ENCODE measurements at regions not wholly inside any gene's neighbourhood (a gene's known extent, or its start where the extent isn't known, plus 50 kb on each side); places are given as distances from the start of the nearest gene placed in this dataset.
"Not testable (repeated sequence)": the region's sequence is repeated elsewhere in the genome, so short reads cannot be mapped to it uniquely, and the experiment has no call there.

DNA sequence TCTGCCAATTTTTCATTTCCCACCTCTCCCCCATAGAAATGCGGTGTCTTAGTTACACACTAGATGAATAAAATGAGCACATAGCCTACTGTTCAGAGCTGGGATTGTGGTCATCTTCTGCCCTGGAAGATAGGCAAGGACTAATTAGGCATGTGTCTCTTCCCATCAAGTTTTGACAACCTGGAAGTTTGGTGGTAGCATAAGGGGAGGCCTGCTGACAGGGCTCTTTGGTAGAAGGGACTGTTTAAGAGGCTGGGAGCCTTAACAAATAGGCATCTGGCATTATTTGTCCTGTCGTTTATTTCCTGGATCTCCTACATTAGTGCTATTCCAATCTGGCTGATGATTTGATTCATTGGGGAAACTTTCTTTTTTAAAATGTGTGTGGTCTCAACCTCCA, 512.3 kb downstream of the ZNF385D start:
- no peak for DNase-seq (ENCODE audit: low read depth in 2 of 2)

DNA sequence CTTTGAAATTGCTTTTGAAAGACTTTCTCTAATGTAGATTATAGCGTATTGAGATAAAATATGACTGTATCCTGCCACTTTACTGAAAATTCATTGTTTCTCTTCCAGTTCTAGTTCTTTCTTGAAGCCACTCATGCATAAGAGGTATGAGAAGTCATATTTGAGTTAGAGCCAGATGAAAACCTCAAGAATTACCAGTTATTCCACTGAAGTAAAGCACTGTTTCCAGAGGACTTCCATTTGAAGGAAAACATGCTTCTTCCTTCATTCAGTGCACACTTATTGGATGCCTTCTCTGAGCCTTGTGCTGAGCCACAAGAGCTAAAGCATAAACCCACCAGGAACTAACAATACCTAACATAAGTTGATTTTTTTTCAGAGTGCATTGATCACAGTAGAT, 513.4 kb downstream of the ZNF385D start:
- no peak for DNase-seq (ENCODE audit: low read depth in 2 of 2)

DNA sequence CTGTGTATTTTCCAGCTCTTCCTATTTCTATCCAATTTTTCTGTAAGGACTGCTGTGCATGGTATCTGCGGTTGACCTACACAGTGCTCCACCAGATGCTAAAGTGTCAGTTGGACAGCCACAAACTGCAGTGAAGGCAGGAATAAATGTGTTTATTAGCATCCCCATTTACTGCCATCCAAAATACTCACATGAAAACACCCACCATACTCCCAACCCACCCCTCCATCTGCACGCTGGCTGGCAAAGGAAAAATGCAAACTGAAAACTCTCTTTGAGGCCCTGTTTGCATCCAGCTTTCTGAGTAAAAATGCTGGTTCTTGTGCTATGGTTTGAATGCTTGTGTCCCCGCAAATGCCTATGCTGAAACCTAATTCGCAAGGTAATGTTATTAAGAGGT, 515.5 kb downstream of the ZNF385D start:
- no peak for DNase-seq (ENCODE audit: low read depth in 2 of 2)

DNA sequence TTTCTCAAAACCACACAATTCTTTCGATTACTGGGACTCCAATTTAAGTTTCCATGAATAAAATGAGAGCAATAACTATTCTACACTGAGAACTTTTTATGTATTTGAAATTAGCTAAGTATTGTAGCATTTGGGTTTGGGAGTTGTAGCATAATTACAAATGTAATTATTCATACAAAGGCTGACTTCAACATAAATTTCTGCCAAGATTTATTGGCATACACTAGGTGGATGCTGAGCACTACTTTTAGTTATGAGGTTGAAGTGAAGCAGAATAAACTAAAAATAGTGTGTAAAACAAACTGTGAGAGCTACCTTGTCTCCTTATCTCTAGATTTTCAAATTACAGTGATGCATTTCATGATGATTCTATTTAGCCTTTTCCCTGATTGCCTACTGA, 516.1 kb downstream of the ZNF385D start:
- no peak for DNase-seq (ENCODE audit: low read depth in 2 of 2)

DNA sequence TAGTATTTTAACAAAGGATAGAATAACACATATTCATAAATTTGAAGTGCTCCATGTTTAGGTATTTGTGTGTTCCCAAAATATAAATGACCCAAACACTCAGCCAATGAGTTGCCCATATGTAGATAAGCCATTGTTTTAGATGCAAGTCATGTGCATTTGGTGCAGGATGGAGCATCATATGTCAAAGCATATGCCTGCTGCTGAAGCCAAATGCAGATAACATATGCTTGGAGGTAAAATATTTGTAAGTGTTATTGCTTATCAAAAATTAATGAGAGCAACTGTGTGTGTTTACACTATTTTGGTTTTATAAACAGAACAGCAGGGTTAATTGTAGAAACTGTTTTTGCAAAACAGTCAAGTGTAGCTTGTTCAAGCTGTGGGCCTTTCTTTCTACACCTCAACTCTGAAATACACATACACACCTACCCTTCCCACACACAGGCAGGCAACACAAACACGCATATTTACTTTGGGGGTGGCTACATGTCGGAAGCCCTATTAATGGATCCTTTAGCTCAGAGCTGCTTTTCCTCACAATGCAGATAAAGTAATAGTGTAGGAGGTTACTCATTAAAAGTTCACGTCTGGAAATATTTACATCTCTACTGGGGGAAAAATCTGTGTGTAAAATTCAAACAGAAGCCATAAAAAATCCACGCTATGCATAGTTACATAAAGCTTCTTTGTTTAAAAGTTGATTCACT, 521.4 kb downstream of the ZNF385D start:
- no peak for DNase-seq (ENCODE audit: low read depth in 2 of 2)

DNA sequence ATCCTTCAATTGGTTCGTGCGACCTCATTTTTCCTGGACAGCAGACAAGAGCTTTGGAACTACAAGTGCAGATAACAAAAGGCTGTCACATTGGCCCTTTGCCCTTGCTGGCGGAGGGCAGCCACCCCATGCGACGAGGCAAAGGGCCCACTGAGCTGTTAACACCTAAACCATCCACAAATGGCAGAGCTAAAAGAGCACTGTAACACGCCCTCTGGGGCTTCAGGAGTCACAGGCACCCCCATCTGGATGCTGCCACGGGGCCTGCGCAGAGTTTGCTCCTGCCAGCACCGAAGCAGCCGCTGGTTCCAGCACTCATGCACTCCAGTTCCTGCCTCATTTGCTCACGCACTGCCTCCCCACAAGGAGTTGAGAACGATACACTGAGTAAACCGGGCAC, 524.9 kb downstream of the ZNF385D start:
- no peak for DNase-seq (ENCODE audit: low read depth in 2 of 2)

DNA sequence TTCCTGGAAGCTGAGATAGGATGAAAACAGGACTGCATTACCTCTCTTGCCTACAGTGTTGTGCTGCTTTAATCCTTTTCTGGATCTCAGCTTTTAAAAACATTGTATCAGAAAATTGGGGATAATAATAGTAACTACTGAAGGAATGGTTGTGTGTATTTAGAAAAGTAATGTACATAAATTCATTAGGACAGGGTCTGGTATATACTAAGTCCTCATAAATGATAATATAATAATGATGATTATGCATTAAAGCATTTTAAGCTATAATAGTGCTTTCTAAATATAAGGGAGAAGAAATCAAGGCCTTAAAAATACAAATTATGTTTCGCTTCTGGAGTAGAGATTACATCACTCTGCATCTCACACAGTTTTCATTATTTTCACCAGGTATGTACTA, 530.1 kb downstream of the ZNF385D start:
- DNase-seq (ENCODE audit: low read depth in 2 of 2) = no peak

DNA sequence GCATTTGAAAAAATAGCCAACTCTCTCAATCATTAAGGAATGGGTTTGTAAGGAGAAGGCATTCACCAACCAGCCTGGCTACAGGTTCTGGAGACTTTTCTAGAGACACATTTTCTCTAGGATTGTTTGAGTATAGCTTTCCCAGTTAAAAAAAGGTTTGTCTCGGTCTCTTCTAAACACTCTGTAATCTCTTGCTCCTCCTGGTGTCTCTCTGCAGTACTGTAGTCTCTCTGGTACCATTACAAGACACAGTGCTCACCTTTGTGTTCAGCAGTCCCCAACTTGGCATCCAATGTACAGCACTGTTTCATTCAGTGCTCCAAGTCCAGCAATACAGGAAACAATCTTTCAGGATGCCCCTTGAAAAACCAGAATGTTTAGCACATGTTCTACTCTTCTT, 534.4 kb downstream of the ZNF385D start:
- no peak for DNase-seq (ENCODE audit: low read depth in 2 of 2)

DNA sequence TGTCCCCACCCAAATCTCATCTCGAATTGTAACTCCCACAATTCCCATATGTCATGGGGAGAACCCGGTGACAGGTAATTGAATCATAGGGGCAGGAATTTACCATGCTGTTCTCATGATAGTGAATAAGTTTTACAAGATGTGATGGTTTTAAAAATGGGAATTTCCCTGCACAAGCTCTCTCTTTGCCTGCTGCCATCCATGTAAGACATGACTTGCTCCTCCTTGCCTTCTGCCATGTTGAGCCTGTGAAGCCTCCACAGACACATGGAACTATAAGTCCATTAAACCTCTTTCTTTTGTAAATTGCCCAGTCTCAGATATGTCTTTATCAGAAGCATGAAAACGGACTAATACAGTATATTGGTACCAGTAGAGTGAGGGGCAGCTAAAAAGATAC, 546.9 kb downstream of the ZNF385D start:
- DNase-seq (ENCODE audit: low read depth in 2 of 2) = not testable (repeated sequence)

DNA sequence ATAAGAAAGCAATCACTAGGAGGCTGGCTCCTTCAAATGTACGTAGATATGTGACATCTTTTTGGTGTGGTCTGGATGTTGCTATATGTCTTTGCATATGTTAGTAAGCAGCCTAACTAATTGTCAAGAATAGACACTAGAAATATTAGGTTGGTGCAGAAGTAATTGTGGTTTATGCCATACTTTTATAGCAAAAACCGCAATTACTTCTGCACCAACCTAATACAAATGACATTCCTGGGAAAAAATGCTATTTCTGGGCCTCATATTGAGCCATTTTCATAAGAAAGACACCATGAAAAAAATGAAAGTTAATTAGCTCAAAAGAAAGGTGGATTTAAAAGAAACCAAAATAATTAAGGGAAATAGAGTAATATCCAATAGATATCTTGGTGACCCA, 555.8 kb downstream of the ZNF385D start:
- DNase-seq (ENCODE audit: low read depth in 2 of 2) = no peak

DNA sequence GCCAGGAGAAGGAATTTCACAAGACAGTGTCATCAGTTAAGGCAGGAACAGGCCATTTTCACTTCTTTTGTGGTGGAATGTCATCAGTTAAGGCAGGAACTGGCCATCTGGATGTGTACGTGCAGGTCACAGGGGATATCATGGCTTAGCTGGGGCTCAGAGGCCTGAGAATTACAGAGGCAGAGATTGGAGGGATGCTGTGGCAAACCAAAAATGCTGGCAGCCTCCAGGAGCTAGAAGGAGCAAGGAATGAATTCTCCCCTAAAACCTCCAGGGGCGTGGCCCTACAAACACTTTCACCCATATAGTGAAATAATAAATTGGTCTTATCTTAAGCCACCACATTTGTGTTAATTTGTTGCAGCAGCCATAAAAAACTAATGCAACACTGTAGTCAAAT, 557.0 kb downstream of the ZNF385D start:
- not testable (repeated sequence) for DNase-seq (ENCODE audit: low read depth in 2 of 2)

DNA sequence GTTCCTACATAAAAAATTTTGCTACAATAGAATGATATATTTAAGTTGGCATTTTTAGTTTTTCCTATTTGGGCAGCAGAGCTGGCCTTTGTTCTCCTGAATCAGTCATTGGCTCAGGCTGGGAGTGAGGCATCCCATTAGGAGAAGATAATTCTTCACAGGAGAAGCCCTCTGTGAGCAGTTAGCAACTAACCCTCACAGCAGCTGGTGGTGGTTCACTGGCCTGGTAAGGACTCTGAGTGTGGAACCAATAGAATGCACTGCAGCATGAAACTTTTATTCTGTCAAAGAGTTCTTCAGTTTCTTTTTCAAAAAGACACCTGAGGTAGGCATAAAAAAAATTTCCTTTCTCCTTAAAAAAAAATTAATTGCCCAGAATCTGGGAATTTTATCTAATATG, 562.6 kb downstream of the ZNF385D start:
- no peak for DNase-seq (ENCODE audit: low read depth in 2 of 2)

DNA sequence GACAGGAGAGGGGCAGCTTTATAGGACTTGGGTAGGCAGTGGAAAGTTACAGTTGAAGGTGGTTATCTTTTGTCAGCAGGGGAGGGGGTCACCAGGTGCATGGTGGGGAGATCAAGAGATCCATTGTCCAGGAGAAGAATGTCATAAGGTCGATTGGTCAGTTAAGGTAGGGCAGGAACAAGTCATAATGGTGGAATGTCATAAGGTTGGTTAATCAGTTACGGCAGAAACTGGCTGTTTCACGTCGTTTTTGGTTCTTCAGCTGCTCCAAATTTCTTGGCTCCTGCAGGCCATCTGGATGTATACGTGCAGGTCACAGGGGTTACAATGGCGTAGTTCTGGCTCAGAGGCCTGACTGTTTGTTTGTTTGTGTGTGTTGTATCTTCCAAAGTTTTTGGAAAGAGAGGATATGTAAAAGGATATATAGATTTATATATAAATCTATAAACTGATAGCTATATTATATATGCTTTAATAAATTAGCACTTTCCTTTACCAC, 565.1 kb downstream of the ZNF385D start:
- DNase-seq (ENCODE audit: low read depth in 2 of 2) = no peak

DNA sequence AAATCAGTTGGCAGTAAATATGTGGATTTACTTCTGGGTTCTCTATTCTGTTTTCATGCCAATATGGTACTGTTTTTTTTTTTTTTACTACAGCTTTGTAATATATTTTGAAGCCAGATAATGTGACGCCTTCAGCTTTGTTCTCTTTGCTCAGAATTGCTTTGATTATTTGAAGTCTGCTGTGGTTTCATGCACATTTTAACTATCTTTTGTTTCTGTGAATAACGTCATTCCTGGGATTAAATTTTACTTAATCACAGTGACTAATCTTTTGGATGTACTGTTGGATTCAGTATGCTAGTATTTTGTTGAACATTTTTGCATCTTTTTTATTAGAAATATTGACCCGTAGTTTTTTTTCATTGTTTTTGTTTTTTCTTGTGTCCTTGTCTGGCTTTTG, 576.5 kb downstream of the ZNF385D start:
- no peak for DNase-seq (ENCODE audit: low read depth in 2 of 2)

DNA sequence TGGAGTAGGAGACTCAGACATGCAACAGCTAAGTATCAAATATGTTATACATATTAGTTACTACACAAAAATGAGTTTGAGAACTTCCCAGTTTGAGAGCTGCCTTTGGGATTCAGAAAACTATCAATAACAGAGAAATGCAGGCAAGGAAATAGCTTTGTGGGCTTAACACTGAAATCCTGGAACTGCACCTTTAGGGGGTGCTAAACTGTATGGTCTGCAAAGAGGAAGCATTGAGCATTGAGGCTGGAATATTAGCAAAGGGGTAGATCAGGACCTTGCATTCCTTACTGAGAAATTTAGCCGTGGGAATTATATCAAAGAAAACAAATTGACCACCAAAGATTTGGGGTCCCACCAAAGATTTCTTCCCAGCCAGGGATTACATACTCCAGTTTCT, 580.0 kb downstream of the ZNF385D start:
- DNase-seq (ENCODE audit: low read depth in 2 of 2) = no peak

DNA sequence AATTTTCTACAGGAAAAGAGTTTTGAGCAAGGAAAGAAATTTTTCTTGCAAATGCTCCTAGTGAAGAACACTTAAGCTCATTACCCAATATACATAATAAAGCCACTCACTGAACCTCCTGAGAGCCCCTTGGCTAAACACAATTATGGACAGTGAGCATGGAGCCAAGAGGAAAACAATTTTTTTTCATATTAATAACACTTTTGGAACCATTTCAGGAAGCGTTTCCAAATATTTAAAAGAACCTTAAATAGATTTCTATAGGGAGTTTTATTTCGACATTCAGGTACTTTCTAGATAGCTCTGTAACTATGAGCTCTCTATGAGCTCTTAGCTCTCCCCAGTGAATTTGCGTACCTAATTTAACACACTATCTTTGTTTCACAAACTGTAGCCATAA, 581.1 kb downstream of the ZNF385D start:
- no peak for DNase-seq (ENCODE audit: low read depth in 2 of 2)

DNA sequence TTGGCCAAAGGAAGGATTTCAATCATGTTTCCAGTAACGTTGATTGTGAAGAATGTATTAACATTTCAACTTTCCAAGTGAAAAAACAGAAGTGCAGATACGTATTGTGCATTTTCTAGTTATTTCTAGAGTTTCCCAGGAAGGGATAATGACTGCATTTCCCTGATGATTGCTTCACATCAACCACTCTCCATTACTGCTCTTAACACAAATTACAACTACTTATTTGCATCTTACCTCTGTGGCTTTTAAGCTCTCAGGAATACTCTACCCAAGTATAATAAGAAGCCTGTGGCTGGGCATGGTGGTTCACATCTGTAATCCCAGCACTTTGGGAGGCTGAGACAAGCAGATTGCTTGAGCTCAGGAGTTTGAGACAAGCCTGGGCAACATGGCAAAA, 582.5 kb downstream of the ZNF385D start:
- no peak for DNase-seq (ENCODE audit: low read depth in 2 of 2)

DNA sequence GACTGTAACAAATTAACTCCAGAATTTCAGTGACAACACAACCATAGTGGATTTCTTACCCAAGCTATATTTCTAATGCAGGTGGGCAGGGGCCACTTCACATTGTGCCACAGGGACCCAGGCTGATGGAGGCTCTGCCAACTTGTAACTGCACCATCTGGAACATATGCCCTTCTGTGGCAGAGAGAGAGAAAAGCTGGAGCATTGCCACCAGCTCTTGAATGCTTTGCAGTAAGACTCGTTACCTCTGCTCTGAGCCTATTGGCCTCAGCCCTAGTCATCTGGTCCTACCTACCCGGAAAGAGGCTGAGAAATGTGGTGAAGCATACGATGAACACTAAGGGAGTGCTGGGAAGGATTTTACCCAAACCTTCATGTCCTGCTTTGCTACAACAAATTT, 587.1 kb downstream of the ZNF385D start:
- no peak for DNase-seq (ENCODE audit: low read depth in 2 of 2)

DNA sequence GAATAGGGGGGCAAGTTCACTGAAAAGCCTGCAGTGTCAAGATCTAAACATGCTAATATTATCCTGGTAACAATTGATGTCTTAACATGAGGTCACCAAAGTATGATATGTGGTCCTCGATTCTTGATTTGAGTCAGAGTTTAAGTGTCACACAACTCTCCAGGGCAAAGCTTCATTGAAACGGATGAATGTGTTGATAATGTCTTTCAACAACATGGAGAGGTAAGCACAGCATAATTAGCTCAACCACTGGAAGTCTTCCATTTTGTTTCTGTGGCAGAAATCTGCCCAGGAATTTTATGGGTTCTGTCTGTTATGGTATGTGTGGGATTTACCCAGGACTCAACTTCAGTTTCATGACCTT, 591.5 kb downstream of the ZNF385D start:
- DNase-seq (ENCODE audit: low read depth in 2 of 2) = no peak

DNA sequence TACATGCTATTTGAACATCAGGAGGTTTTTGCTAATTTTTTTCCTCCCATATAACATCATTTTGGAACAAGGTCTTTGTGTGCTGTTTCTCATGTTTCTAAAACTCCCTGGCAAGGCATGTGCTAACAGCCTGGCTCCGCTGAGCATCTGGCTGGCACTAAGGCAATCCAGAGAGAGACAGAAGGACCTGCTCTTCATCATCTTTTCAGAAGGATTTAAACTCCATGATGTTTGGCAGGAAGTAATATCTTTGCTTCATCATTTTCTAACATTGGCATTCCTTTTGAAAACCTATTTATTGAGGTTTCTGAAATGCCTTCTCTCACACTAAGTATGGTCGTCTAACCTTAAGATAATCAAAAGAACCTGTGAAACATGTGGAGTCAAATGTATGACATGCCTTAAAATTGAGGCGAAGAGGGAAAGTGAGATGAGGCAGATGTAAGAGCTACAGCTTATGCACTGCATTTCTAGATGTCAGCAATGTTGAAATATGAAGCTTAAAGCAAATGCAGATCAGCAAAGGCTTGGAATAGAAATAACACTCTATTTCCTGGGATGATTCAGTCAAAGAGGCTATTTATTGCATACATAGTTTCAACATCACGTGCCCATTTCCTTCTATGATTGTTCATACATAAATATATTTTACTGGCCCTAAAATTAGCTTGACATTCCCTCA, 592.0 kb downstream of the ZNF385D start:
- no peak for DNase-seq (ENCODE audit: low read depth in 2 of 2)

DNA sequence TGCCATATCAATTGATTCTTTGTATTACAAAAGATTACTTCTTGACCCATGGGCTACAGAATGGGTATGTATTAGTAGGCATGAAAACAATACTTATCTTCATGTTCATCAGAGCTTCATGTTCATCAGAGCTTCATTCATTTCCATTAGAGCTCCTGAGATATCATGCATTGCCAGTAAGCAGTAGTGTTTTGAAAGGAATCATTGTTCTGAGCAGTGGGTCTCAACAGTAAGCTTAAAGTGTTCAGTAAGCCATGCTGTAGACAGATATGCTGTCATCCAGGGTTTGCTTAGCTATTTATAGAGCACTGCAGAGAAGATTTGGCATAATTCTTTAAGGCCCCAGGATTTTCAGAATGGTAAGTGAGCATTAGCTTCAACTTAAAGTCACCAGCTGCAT, 596.1 kb downstream of the ZNF385D start:
- no peak for DNase-seq (ENCODE audit: low read depth in 2 of 2)

DNA sequence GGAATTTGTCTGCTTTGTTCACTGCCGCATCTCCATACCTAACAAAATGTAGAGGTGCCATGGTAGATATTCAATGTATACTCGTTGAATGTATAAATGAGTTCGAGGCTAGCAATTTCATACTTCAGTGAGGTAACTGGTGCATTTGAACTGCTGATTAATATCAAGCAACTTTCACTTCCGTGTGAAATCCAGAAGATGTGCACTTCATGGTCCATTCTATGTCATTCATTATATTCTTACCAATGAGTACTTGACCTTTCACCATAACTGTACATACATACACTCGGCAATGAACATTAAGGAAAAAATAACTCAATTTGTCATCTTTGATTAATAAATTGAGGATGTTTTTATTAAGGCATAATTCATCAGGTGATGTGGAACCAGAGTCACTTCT, 598.5 kb downstream of the ZNF385D start:
- DNase-seq (ENCODE audit: low read depth in 2 of 2) = no peak

DNA sequence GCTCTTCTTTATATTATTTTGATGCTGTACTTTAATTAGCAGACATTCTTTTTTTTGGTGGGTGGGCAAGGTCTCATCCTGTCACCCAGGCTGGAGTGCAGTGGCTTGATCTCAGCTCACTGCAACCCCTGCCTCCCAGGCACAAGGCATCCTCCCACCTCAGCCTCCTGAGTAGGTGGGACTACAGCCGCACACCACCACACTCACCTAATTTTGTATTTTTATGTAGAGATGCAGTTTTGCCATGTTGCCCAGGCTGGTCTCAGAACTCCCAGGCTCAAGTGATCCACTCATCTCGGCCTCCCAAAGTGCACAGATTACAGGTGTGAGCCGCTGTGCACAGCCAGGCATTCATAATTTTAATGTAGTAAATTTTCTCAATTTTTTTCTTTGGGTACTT, 608.1 kb downstream of the ZNF385D start:
- DNase-seq (ENCODE audit: low read depth in 2 of 2) = no peak

DNA sequence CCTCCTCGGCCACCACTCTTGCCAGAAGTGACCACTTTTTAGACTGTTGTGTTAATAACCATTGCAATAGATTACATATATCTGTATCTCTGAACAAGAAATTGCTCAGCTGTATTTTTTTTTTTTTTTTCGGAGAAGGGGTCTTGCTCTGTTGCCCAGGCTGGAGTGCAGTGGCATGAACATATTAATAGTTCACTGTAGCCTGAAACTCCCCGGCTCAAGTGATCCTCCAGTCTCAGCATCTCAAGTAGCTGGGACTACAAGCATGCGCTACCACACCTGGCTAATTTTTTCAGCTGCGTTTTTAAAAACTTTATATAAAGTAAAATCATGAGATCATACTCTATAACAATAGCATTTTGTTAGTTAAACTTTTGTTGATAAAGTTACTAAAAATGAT, 609.0 kb downstream of the ZNF385D start:
- DNase-seq (ENCODE audit: low read depth in 2 of 2) = no peak

Data from stimulated activated CD4-positive, alpha-beta T cell treated with anti-CD3 and anti-CD28 coated beads, Interleukin-12 subunit alpha, Interleukin-12 subunit beta, amount 100 ng/mL, for 24 hours (primary cell).